GM12872 (cell line): ENCODE measurements at regions not wholly inside any gene's neighbourhood (a gene's known extent, or its start where the extent isn't known, plus 50 kb on each side); places are given as distances from the start of the nearest gene placed in this dataset.

Source experiments
- CTCF ChIP-seq: IDR thresholded peaks from 3 replicates; pipeline ENCODE4 v1.5.1; 2011; ENCODE audit warnings: low read depth, mild to moderate bottlenecking, low read length, moderate library complexity; ENCODE audit not compliant: insufficient read depth

DNA sequence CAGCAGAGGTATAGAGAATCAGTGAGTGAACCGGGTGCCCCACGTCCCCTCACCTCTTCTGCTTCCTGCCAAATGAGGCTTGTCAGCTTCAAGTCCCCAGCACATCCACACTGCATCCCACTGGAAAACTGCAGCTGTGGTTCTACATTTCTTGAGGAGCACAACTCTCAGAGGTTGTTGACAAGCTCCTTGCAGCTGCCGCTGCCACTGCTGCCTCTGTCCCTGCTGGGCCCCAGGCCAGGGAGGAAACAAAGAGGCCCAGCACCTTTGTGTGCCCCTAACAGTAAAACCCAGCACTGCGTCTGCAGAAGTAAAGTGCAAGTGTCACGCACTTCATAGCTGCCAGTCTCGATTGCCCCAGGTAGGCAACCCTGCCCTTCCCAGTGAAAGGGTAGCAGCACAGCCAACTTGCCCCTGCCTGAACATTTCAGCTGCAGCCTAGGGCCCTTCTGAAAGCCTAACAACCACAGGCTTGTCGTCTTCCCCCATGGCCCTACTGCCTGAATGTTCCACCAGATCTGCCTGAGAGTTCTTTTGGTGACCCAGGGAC is 1162.1 kb upstream of the USP15 start:
- TF ChIP-seq CTCF = no peak

DNA sequence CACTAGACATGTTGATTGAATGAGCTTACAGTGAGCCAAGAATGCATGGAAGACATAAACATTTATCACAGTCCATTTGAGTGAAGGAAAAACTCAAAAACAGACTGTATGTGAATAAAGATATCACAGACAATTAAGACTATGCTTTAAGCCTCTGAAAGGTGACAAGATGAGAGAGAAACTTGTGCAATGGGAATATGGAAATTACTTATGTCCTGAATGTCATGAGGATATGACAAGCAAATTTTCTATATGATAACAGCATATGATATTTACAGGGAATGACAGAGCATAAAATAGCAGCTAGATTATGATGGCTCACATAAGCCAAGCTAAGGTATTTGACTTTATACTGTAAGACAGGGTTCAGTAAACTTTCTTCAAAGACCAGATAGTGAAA is 1153.1 kb upstream of the USP15 start:
- no peak for TF ChIP-seq CTCF

DNA sequence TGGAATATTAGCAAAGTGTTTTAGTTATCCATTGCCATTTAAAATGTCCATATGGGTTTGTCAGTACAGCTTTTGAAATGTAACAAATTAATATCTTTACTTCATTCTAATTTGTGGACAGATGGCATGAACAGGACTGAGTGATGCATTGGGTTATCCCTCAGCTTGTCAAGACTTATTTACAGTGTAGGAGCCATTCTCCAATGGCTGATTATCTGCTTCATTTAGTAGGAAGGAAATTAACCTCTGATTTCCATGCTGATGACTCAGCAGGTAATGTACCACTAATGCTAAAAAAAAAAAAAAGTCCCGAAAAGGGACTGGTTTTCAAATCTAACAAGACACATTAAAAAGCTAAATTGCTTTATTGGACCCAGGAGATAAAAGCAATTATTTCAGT is 1149.0 kb upstream of the USP15 start:
- no peak for TF ChIP-seq CTCF

GRCh38 chr12:61137677-61138414 is 1122.4 kb upstream of the USP15 start:
- TF ChIP-seq CTCF = no peak

DNA sequence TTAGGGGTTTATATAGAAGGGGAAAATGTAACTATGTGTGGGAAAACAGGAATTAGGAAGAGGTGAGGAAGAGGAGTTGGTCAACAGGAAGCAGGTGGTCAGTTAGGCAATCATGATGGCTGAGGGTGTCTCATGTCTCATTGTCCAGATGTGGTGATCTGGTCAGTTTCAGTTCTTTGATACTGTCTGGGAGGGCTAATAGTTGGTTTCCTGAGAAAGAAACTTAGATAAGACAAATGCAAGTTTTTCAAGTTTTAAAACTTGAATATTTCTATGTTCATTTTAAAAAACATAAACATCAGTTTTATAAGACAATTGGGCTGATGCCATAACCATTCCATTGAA is 1121.8 kb upstream of the USP15 start:
- no peak for TF ChIP-seq CTCF

GRCh38 chr12:61161961-61162360 is 1098.2 kb upstream of the USP15 start:
- no peak for TF ChIP-seq CTCF

DNA sequence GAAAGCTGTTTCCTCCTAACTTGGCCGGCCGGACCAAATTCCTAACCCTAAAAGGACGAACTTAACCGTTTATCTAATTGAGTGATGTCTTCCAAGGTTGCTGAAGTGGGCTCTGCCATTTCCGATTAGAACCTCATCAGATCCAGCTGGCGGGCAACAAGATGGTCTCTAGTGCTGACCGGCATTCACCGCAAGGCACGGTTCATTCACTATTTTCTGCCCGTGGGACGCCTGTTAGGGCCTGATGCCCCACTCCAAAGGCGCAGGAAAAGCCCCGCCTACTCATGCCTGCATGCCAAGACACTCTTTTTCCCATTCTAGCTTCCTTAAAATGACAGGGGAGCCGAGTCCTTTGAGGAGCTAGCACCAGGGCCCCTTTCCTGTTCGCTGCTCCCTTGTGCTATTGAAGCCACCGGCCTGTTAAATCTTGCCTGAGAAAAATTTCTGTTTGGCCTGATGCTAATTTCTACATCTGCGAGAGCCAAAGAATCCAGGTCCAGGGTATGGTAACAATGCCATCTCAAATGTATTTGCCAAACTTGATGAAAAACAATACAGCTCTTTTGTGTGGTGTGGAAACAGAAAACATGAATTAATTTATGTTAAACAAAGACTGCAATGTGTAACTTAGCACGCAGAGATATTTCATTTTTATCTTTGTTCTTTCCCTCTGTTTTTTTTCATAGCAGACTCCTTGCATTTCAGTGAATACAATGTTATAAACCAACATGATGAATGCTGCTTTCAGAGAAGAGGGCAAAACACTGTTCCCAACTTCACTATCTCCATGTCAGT is 1071.2 kb upstream of the USP15 start:
- TF ChIP-seq CTCF = no peak
